Type B pancreatic cell (in vitro differentiated cells): ENCODE measurements at regions not wholly inside any gene's neighbourhood (a gene's known extent, or its start where the extent isn't known, plus 50 kb on each side); places are given as distances from the start of the nearest gene placed in this dataset.
A peak's percentile ranks its signal among the peaks of the same experiment; 100 is the strongest.

Source experiments
- DNase-seq: peaks from one replicate; pipeline ENCODE4 v3.0.0; 2021; ENCODE audit warnings: mixed read lengths; ENCODE audit not compliant: unreplicated experiment; ENCODE audit errors: extremely low spot score
- H3K27ac Mint-ChIP-seq: 2 replicates; pipeline ENCODE4 v1.8.0; 2021; ENCODE audit warnings: mild to moderate bottlenecking, mixed read lengths
- H3K27me3 Mint-ChIP-seq: 2 replicates; pipeline ENCODE4 v1.8.0; 2021; ENCODE audit warnings: mixed read lengths
- H3K36me3 Mint-ChIP-seq: 2 replicates; pipeline ENCODE4 v1.8.0; 2021; ENCODE audit warnings: mixed read lengths
- H3K4me1 Mint-ChIP-seq: one replicate; pipeline ENCODE4 v1.8.0; 2021; ENCODE audit warnings: mixed read lengths; ENCODE audit not compliant: unreplicated experiment
- H3K4me3 Mint-ChIP-seq: 2 replicates; pipeline ENCODE4 v1.8.0; 2021; ENCODE audit warnings: mild to moderate bottlenecking, mixed read lengths
- H3K9me3 Mint-ChIP-seq: 2 replicates; pipeline ENCODE4 v1.8.0; 2021; ENCODE audit warnings: mixed read lengths
- CTCF ChIP-seq: fragments of 200-600 bp; sonication (generic); conservative IDR thresholded peaks from 2 replicates; pipeline ENCODE4 v1.5.0; 2021; ENCODE audit warnings: antibody characterized with exemption, mild to moderate bottlenecking

DNA sequence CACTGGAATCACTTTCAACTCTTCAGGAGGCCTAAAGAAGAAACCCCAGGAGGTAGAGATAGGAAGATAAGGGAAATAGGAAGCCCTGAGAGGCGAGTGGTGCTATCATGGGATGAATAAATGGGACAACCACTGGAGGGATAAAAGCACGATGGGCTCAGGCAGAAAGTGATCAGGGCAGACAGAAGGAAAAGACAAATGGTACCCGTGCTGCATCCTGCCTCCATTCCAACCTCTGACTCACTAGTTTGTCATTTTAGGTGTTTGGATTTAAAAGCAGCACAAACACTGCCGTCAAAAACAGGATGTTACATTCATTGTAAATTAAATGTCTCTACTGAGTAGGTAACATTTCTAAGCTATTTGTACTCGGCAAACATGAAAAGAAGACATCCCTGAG, 314.3 kb upstream of the HTR2A start:
- H3K4me3 Mint-ChIP-seq, result no peak overlapping the region
- H3K36me3 Mint-ChIP-seq, result no peaks in the 10 kb centered on the region
- H3K27ac Mint-ChIP-seq, result peak overlapping the region; percentile 14
- H3K4me1 Mint-ChIP-seq, result peaks cover 17% of the 10 kb centered on the region
- TF ChIP-seq CTCF, result no peak
- H3K27me3 Mint-ChIP-seq, result peaks cover 3% of the 10 kb centered on the region
- peaks cover 4% of the 10 kb centered on the region for H3K9me3 Mint-ChIP-seq
- DNase-seq, result no peak

DNA sequence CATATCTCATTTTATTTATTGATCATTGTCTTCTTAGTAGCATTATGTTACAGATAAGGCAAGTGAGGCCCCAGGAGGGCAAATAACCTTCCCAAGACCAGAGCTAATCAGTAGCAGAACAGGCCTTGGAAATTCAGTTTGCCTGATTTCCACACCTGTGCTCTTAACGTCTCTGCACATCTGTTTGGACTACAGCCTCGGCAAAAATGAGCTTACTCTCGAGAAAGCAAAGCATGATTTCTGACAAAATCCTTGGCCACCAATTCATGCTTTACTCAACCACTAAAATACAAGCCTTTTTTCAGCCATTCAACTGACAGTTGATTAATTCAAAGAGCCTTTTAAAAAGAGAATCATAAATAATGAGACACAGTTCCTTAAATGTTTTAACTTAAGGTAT, 309.3 kb upstream of the HTR2A start:
- Mint-ChIP-seq H3K27ac (no peak overlapping the region), H3K4me1 (peaks cover 7% of the 10 kb centered on the region), H3K27me3 (no peaks in the 10 kb centered on the region), H3K9me3 (no peaks in the 10 kb centered on the region), H3K36me3 (no peaks in the 10 kb centered on the region), H3K4me3 (no peak overlapping the region)
- DNase-seq, result no peak
- no peak for TF ChIP-seq CTCF

GRCh38 chr13:47190696-47191305, 293.9 kb upstream of the HTR2A start:
- H3K4me3 Mint-ChIP-seq, result no peak overlapping the region
- peaks cover 3% of the 10 kb centered on the region for H3K27me3 Mint-ChIP-seq
- DNase-seq, result no peak
- no peak for TF ChIP-seq CTCF
- no peaks in the 10 kb centered on the region for H3K4me1 Mint-ChIP-seq
- H3K27ac Mint-ChIP-seq, result no peak overlapping the region
- no peaks in the 10 kb centered on the region for H3K9me3 Mint-ChIP-seq
- H3K36me3 Mint-ChIP-seq, result no peaks in the 10 kb centered on the region

GRCh38 chr13:47188802-47189201, 291.9 kb upstream of the HTR2A start:
- Mint-ChIP-seq H3K4me1 (no peaks in the 10 kb centered on the region), H3K36me3 (no peaks in the 10 kb centered on the region), H3K27ac (no peak overlapping the region), H3K4me3 (no peak overlapping the region), H3K27me3 (no peaks in the 10 kb centered on the region), H3K9me3 (no peaks in the 10 kb centered on the region)
- no peak for TF ChIP-seq CTCF
- DNase-seq, result no peak

DNA sequence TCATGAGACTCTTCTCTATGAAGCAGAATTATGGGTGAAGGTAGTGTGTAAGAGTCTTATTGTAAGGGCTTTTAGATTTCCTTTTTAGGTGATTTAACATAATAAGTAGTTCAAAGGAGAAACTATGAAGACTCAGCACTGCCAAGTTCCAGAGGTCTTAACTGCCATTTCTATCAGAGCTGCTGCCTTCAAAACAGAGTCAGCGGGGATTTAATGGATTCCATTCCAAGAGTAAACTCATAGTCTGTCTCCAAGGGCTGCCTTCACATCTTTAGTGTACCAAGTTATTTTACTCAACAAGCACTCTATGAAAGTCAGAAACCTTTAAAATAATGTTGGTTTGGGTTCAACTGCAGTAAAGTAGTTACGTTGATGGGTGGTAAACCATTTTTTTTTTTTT, 289.6 kb upstream of the HTR2A start:
- DNase-seq, result no peak
- no peak overlapping the region for H3K27ac Mint-ChIP-seq

More for the DNA sequence above, 289.6 kb upstream of the HTR2A start:
- no peaks in the 10 kb centered on the region for H3K36me3 Mint-ChIP-seq
- TF ChIP-seq CTCF, result no peak
- no peaks in the 10 kb centered on the region for H3K27me3 Mint-ChIP-seq
- no peak overlapping the region for H3K4me3 Mint-ChIP-seq
- H3K4me1 Mint-ChIP-seq, result no peaks in the 10 kb centered on the region
- no peaks in the 10 kb centered on the region for H3K9me3 Mint-ChIP-seq
